Mesenchymal stem cell (in vitro differentiated cells and primary cell): ENCODE measurements at regions not wholly inside any gene's neighbourhood (a gene's known extent, or its start where the extent isn't known, plus 50 kb on each side); places are given as distances from the start of the nearest gene placed in this dataset.

ENCODE experiments used
- DNase-seq: peaks from one replicate; pipeline ENCODE4 v3.0.0-alpha.2; 2013
- H2AFZ ChIP-seq: one replicate; pipeline ENCODE4 v1.6.1; 2013; ENCODE audit warnings: low read depth, mild to moderate bottlenecking, control low read depth, inconsistent platforms, low read length, moderate library complexity
- H2AK5ac ChIP-seq: 2 replicates; pipeline ENCODE4 v1.6.1; 2013; ENCODE audit warnings: low read length, moderate library complexity, mild to moderate bottlenecking, inconsistent platforms; ENCODE audit not compliant: severe bottlenecking
- H2BK120ac ChIP-seq: one replicate; pipeline ENCODE4 v1.6.1; 2013; ENCODE audit warnings: low read depth, mild to moderate bottlenecking, inconsistent platforms, low read length, moderate library complexity
- H2BK12ac ChIP-seq, 2 experiments: one replicate each; pipeline ENCODE4 v1.6.1; 2013; ENCODE audit warnings: inconsistent platforms in 2 of 2, low read length in 2 of 2, mild to moderate bottlenecking in 2 of 2, moderate library complexity in 2 of 2, control low read depth in 1 of 2
- H2BK15ac ChIP-seq: one replicate; pipeline ENCODE4 v1.6.1; 2013; ENCODE audit warnings: mild to moderate bottlenecking, low read depth, inconsistent platforms; ENCODE audit not compliant: poor library complexity, severe bottlenecking
- H2BK5ac ChIP-seq: 2 replicates; pipeline ENCODE4 v1.6.1; 2013; ENCODE audit warnings: low read depth, mild to moderate bottlenecking, low read length, control low read depth, inconsistent platforms; ENCODE audit not compliant: poor library complexity, severe bottlenecking
- H3K14ac ChIP-seq, 2 experiments: one replicate each; pipeline ENCODE4 v1.6.1; 2013; ENCODE audit warnings: inconsistent platforms in 2 of 2, low read length in 2 of 2, control low read depth in 1 of 2, mild to moderate bottlenecking in 1 of 2, moderate library complexity in 1 of 2
- H3K18ac ChIP-seq, 2 experiments: one replicate each; pipeline ENCODE4 v1.6.1; 2013; ENCODE audit warnings: inconsistent platforms in 2 of 2, low read length in 2 of 2, control low read depth in 1 of 2, low read depth in 1 of 2, mild to moderate bottlenecking in 1 of 2
- H3K23ac ChIP-seq, 2 experiments: one replicate each; pipeline ENCODE4 v1.6.1; 2013; ENCODE audit warnings: inconsistent platforms in 2 of 2, low read length in 2 of 2, mild to moderate bottlenecking in 2 of 2, moderate library complexity in 2 of 2, control low read depth in 1 of 2
- H3K27ac ChIP-seq: 2 replicates; pipeline ENCODE4 v1.5.1; 2013; ENCODE audit warnings: mild to moderate bottlenecking, moderate library complexity, low read length, control low read depth, inconsistent platforms; ENCODE audit not compliant: poor library complexity, severe bottlenecking
- H3K27me3 ChIP-seq, 2 experiments: 2 replicates each; pipeline versions ENCODE4 v1.6.1 to v1.7.0; 2013; ENCODE audit warnings: low read length in 2 of 2, mild to moderate bottlenecking in 2 of 2, moderate library complexity in 2 of 2, control low read depth in 1 of 2, inconsistent platforms in 1 of 2; ENCODE audit not compliant: control insufficient read depth in 1 of 2, insufficient read depth in 1 of 2
- H3K36me3 ChIP-seq, 2 experiments: 2 replicates each; pipeline versions ENCODE4 v1.6.1 to v1.7.0; 2013; ENCODE audit warnings: low read length in 2 of 2, control low read depth in 1 of 2, inconsistent platforms in 1 of 2, low read depth in 1 of 2, mild to moderate bottlenecking in 1 of 2; ENCODE audit not compliant: insufficient read depth in 2 of 2, control insufficient read depth in 1 of 2
- H3K4ac ChIP-seq, 2 experiments: one replicate each; pipeline ENCODE4 v1.6.1; 2013; ENCODE audit warnings: inconsistent platforms in 2 of 2, low read length in 2 of 2, mild to moderate bottlenecking in 2 of 2, moderate library complexity in 2 of 2, control low read depth in 1 of 2, low read depth in 1 of 2
- H3K4me1 ChIP-seq: 2 replicates; pipeline ENCODE4 v1.6.1; 2013; ENCODE audit warnings: low read depth, low read length, control low read depth; ENCODE audit not compliant: control insufficient read depth, insufficient read depth
- H3K4me2 ChIP-seq: 2 replicates; pipeline ENCODE4 v1.6.1; 2013; ENCODE audit warnings: low read length, mild to moderate bottlenecking, inconsistent platforms; ENCODE audit not compliant: poor library complexity, severe bottlenecking
- H3K4me3 ChIP-seq, 2 experiments: 2 replicates each; pipeline versions ENCODE4 v1.5.1 to v1.7.0; 2013; ENCODE audit warnings: low read length in 2 of 2, mild to moderate bottlenecking in 2 of 2, control low read depth in 1 of 2, low read depth in 1 of 2; ENCODE audit not compliant: insufficient read depth in 1 of 2
- H3K79me1 ChIP-seq: replicated peaks from 2 replicates; pipeline ENCODE4 v1.6.1; 2013; ENCODE audit warnings: mild to moderate bottlenecking, control low read depth, low read length, inconsistent platforms; ENCODE audit not compliant: poor library complexity, severe bottlenecking
- H3K9ac ChIP-seq: 2 replicates; pipeline ENCODE4 v1.7.0; 2013; ENCODE audit warnings: mild to moderate bottlenecking, low read length, moderate library complexity
- H3K9me3 ChIP-seq: 2 replicates; pipeline ENCODE4 v1.7.0; 2013; ENCODE audit warnings: mild to moderate bottlenecking, low read length; ENCODE audit not compliant: control insufficient read depth
- H4K8ac ChIP-seq: one replicate; pipeline ENCODE4 v1.6.1; 2013; ENCODE audit warnings: inconsistent platforms, mild to moderate bottlenecking, low read length, moderate library complexity
- H4K91ac ChIP-seq: one replicate; pipeline ENCODE4 v1.6.1; 2013; ENCODE audit warnings: mild to moderate bottlenecking, low read length, inconsistent platforms
- WGBS: methylation state at CpG from one replicate; pipeline ENCODE4 v1.1.7; 2013; ENCODE audit warnings: mixed read lengths; 5-methylcytosine and 5-hydroxymethylcytosine counted together

DNA sequence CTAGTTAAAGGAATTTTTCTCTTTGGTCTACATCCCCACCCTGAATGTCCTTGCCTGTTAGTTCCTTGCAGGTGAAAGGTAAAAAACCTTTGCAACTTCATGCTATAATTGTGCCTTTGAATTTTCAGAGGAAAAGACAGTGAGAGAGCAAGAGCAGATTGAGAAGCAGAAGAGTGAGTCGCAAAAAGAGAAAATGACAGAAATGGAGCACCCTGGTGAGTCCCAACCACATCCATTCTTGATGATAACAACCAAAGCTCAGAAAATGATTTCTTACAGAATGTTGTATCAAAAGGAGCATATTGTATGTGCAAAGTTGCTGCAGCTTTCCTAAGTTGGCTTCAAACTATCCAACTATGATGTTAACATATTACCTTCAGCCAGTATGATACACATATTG is 165.2 kb upstream of the CENPW start:
- Histone ChIP-seq H2BK5ac (no peak overlapping the region), H2BK120ac (no peak overlapping the region), H3K36me3 (no peaks in the 10 kb centered on the region), H3K4me3 (no peak overlapping the region), H3K27ac (no peak overlapping the region), H3K23ac (no peak overlapping the region), H3K9me3 (no peaks in the 10 kb centered on the region), H2AFZ (no peak overlapping the region), H2AK5ac (no peak overlapping the region), H2BK15ac (no peak overlapping the region), H3K4me1 (no peaks in the 10 kb centered on the region), H2BK12ac (no peak overlapping the region), H4K8ac (no peak overlapping the region), H3K4ac (no peak overlapping the region), H3K18ac (no peak overlapping the region), H4K91ac (no peak overlapping the region), H3K14ac (no peak overlapping the region), H3K27me3 (no peaks in the 10 kb centered on the region), H3K9ac (no peak overlapping the region), H3K79me1 (no peaks in the 10 kb centered on the region), H3K4me2 (no peak overlapping the region)
- DNase-seq: no peak
- WGBS: no CpG with 5 or more reads among the region's 1 CpG

GRCh38 chr6:126175251-126175650 is 164.7 kb upstream of the CENPW start:
- no peaks in the 10 kb centered on the region for H3K9me3 ChIP-seq
- no peak overlapping the region for H3K4me3 ChIP-seq
- H3K14ac ChIP-seq: no peak overlapping the region
- no peak overlapping the region for H2BK5ac ChIP-seq
- H3K9ac ChIP-seq: no peak overlapping the region
- H4K8ac ChIP-seq: no peak overlapping the region
- no peak overlapping the region for H2BK15ac ChIP-seq
- H2AFZ ChIP-seq: no peak overlapping the region
- no peak overlapping the region for H3K4ac ChIP-seq
- H3K4me1 ChIP-seq: no peaks in the 10 kb centered on the region
- no peaks in the 10 kb centered on the region for H3K27me3 ChIP-seq
- DNase-seq: no peak
- no peak overlapping the region for H2BK12ac ChIP-seq
- no peak overlapping the region for H4K91ac ChIP-seq
- no peak overlapping the region for H3K18ac ChIP-seq
- no peak overlapping the region for H3K4me2 ChIP-seq
- H2AK5ac ChIP-seq: no peak overlapping the region
- no peak overlapping the region for H3K27ac ChIP-seq
- no peak overlapping the region for H2BK120ac ChIP-seq
- WGBS: 100% methylated on average over 1 of the region's 1 CpG
- no peaks in the 10 kb centered on the region for H3K36me3 ChIP-seq
- H3K23ac ChIP-seq: no peak overlapping the region
- H3K79me1 ChIP-seq: no peaks in the 10 kb centered on the region

- Histone ChIP-seq H2BK15ac (no peak overlapping the region), H2AK5ac (no peak overlapping the region), H4K8ac (no peak overlapping the region), H3K9ac (no peak overlapping the region), H2AFZ (no peak overlapping the region), H3K27ac (no peak overlapping the region), H3K36me3 (no peaks in the 10 kb centered on the region), H3K79me1 (no peaks in the 10 kb centered on the region), H3K4me1 (no peaks in the 10 kb centered on the region), H4K91ac (no peak overlapping the region), H3K23ac (no peak overlapping the region), H3K14ac (no peak overlapping the region), H3K4me2 (no peak overlapping the region), H3K18ac (no peak overlapping the region), H3K9me3 (no peaks in the 10 kb centered on the region), H3K27me3 (no peaks in the 10 kb centered on the region), H3K4me3 (no peak overlapping the region), H2BK5ac (no peak overlapping the region), H2BK12ac (no peak overlapping the region), H3K4ac (no peak overlapping the region), H2BK120ac (no peak overlapping the region)
- DNase-seq: peak; percentile 20
Observed at GRCh38 chr6:126176282-126176681, 163.6 kb upstream of the CENPW start.

- no peak overlapping the region for H3K4ac ChIP-seq
- no peak overlapping the region for H4K8ac ChIP-seq
- no peaks in the 10 kb centered on the region for H3K36me3 ChIP-seq
- H2BK5ac ChIP-seq: no peak overlapping the region
- H3K18ac ChIP-seq: no peak overlapping the region
- H2AFZ ChIP-seq: no peak overlapping the region
- no peak overlapping the region for H3K23ac ChIP-seq
- H2BK120ac ChIP-seq: no peak overlapping the region
- 26% methylated on average over 2 of the region's 4 CpGs for WGBS
- H3K27me3 ChIP-seq: peaks cover 0 to 3% of the 10 kb centered on the region in 2 experiments
- no peak overlapping the region for H3K4me2 ChIP-seq
- no peak overlapping the region for H3K4me3 ChIP-seq
- no peaks in the 10 kb centered on the region for H3K79me1 ChIP-seq
- no peak overlapping the region for H3K14ac ChIP-seq
- H3K27ac ChIP-seq: no peak overlapping the region
- no peak overlapping the region for H2AK5ac ChIP-seq
- H2BK15ac ChIP-seq: no peak overlapping the region
- H4K91ac ChIP-seq: no peak overlapping the region
- DNase-seq: peak; percentile 74
- no peaks in the 10 kb centered on the region for H3K9me3 ChIP-seq
- peak overlapping the region; percentile 3 for H3K9ac ChIP-seq
- no peaks in the 10 kb centered on the region for H3K4me1 ChIP-seq
- H2BK12ac ChIP-seq: no peak overlapping the region
Observed at GRCh38 chr6:126180585-126180984, 159.3 kb upstream of the CENPW start.
